DMS114 treated with DMSO at 0.1 percent for 48 hours (cell line): ENCODE measurements at regions not wholly inside any gene's neighbourhood (a gene's known extent, or its start where the extent isn't known, plus 50 kb on each side); places are given as distances from the start of the nearest gene placed in this dataset.

Experiments used
- DNase-seq: peaks from one replicate; lab custom pipeline; 2025; ENCODE audit not compliant: unreplicated experiment; lab: John Stamatoyannopoulos, UW

DNA sequence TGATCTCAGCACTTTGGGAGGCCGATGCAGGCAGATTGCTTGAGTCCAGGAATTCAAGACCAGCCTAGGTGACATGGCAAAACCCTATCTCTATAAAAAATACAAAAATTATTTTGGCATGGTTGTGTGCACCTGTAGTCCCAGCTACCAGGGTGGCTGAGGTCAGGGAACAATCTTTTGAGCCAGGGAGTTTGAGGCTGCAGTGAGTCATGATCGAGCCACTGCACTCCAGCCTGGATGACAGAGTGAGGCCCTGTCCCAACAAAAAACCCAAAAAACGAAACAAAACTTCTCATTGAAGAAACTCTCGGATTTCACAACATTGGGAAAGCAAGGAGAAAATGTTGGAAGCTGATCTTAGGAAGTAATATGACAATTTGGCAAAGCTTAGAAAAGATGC lies 317.3 kb upstream of the MGAT5 start:
- no peak for DNase-seq

- DNase-seq, result no peak
These were observed 316.2 kb upstream of the MGAT5 start for GRCh38 chr2:133937669-133938068.

- DNase-seq, result no peak
These were observed 313.7 kb upstream of the MGAT5 start for GRCh38 chr2:133940134-133940533.

DNA sequence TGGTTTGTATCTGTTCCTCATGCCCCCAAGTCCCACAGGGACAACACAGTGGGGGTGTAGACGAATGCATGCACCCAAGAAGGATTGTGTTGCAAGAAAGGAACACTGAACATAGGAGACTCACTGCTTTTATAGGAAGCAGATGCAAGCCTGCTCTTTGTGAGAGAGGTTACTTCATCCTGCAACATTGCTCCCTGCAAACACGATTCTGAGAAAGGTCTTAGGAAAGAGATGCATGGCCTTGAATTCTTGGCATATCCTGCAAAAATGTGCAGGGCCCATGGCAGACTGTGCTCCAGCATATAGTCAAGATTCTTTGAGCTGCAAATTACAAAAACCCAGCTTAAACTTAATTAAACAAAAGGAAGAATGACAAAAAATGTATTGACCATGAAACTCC lies 312.2 kb upstream of the MGAT5 start:
- no peak for DNase-seq

GRCh38 chr2:133942398-133942797 lies 311.5 kb upstream of the MGAT5 start:
- DNase-seq, result no peak

DNA sequence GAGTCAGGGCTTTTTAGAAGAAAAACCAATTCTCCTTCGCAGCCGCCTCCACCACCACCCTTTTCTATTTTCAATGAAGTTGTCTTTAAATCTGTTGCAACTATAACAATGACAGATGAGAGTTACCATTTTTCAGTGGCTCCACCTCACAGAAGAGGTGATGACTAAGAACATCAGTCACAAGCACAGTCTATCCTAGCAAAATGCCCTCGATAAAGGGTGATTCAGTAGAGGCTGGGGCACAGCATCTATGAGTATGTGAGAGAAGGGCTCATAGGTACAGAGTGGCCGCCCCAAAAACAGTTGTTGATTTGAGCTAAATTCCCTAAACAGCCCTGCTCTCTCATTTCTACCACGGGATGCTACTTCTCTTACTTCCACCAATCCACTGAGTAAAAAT lies 310.8 kb upstream of the MGAT5 start:
- no peak for DNase-seq

DNA sequence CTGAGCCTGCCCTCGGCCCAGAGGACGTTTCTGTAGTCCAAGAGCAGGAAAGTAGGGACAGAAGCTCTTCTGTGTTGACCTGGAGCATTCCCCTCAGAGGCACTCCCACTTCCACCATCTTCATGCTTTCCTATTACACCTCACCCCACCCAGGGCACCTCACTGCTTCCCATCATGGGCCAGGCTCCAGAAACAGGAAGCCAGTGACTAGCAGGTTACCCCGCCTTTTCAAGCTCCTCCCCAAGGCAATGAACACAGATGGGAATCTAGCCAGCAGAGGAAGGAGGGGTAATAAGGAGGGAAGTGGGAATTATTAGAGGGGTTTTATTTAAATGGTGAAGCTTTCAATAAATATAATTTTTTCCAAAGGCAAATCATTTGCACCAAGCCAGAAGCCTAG lies 308.8 kb upstream of the MGAT5 start:
- no peak for DNase-seq

DNA sequence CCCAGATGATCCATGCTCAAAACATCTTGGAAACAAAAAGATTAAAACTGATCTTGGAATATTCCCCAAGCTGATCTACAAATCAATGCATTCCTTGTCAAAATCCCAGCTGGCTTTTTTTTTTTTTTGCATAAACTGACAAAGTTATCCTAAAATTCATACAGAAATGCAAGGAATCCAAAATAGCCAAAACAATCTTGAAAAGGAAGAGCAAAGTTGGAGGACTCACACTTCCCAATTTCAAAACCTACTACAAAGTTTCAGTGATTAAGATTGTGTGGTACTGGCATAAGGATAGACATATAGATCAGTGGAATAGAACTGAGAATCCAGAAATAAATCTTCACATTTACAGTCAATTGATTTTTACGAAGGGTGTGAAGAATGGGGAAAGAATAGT lies 306.8 kb upstream of the MGAT5 start:
- DNase-seq, result no peak

DNA sequence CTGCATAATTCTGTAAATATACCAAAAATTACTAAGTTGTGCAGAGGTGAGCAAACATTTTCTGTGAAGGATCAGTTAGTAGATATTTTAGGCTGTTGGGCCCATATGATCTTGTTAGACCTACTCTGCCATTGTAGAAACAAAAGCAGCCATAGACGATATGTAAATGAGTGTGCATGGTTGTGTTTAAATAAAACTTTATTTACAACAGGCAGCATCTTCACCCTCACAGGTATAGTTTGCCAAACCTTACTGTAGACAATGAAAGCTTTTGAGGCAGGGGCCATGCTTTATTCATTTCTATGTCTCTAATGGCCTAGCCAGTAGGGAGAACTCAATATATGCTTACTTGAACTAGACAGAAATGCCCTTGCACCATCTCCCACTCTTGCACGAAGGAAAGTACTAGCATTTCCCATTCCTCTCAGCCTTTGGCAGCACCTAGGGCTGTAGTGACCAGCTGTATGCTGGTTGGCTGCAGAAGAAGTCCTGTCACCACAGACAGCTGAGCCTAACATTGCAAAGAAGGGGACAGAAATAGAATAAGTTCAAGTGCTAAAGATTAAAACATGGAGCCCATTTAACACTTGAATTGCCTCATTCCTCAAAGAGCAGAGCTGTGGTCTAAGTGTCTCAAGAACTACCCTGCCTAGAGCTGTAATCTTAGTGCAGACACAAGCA lies 305.1 kb upstream of the MGAT5 start:
- DNase-seq, result no peak

DNA sequence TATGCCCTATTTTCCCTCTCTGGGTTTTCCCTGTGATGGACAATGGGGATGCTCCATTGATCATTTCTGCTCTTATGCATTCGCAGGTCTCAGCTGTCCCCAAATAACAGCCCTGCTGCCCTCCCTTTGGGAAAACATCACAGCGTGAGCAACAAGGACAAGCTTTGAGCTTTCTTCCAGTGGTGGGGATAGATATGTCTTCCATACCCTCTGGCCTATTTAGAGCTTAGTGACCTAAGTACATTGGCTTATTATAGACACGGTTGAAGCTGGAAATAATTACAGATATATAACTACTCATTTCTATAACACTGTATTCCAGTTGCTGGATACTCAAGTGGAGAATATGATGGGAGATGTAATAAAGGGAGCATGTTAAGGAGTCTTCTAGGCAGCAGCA lies 304.3 kb upstream of the MGAT5 start:
- no peak for DNase-seq

GRCh38 chr2:133951209-133951608 lies 302.7 kb upstream of the MGAT5 start:
- DNase-seq, result no peak

GRCh38 chr2:133952420-133952819 lies 301.5 kb upstream of the MGAT5 start:
- no peak for DNase-seq

- no peak for DNase-seq
These were observed 301.0 kb upstream of the MGAT5 start for GRCh38 chr2:133952896-133953295.

DNA sequence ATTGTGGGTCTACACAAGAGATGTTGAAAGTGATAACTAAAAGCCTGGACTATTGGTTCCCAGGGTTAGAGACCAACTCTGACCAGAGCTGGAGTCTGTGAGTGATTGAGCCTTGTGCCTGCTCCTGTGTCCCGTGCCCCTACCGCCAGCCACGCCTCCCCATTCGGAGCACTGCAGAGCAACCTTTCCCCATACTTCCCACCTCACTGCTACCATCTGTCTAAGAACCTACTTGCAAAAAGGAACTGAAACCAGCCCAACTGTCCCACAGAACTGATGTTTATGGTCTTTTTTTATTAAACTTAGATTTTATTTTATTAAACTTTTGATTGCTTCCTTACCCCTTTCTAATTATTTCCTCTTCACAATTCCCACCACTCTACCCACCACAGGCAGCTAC lies 300.3 kb upstream of the MGAT5 start:
- no peak for DNase-seq

DNA sequence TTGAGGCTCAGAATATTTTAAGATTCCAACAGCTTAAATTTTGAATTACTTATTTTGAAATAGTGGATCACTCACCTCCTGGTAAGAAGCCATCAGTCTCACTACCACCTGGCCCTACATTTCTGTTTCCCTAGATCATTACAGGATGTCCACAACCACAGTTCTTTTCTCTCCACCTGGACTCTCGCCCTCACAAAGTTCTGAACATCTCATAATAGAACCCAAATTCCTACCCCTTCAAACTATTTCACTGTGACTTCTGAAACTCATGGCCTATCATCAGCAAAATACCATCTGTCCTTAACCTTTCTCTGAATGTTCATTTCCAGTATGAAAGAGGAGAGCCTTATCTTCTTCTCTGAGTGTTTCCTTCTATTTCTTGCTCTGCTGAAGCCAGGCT lies 299.2 kb upstream of the MGAT5 start:
- no peak for DNase-seq

DNA sequence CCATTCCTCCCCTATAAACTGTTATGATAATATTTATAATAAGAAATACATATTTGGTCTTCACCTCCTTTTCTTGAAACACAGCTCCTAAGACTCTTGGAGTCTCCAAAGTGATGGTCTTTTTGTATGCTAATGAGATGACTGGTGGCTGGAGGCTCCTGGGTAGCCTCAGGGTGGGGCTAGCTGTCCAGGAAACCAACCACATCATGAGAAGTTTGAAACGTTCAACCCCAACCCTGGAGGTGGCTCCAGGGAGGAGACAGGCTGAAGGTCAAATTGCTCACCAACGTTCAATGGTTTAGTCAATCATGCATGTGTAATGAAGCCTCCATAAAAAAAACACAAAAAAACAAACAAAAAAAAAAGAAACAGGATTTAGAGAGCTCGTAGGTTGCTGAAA lies 298.7 kb upstream of the MGAT5 start:
- no peak for DNase-seq

GRCh38 chr2:133956434-133956935 lies 297.4 kb upstream of the MGAT5 start:
- no peak for DNase-seq

- DNase-seq, result no peak
These were observed 296.0 kb upstream of the MGAT5 start for GRCh38 chr2:133957724-133958480.

GRCh38 chr2:133959066-133959465 lies 294.8 kb upstream of the MGAT5 start:
- no peak for DNase-seq

GRCh38 chr2:133966720-133967304 lies 287.1 kb upstream of the MGAT5 start:
- DNase-seq, result no peak

DNA sequence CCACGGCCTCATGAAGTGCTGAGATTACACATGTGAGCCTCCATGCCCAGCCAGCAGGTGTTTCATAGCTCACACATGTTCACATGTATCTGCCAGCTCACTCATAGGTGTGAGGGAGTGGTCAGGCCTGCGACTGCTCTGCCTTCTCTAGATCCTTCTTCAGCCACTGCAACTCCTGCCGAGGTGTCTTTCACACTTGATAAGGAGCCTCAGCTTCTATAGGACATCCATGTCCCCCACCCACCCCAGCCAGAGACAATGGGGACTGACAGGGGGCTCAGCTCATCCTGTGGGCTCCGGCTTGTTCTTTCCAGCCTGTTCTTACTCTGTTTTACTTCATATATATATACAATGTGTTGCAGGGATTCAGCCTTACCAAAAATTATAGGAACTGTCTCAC lies 286.5 kb upstream of the MGAT5 start:
- no peak for DNase-seq

DNA sequence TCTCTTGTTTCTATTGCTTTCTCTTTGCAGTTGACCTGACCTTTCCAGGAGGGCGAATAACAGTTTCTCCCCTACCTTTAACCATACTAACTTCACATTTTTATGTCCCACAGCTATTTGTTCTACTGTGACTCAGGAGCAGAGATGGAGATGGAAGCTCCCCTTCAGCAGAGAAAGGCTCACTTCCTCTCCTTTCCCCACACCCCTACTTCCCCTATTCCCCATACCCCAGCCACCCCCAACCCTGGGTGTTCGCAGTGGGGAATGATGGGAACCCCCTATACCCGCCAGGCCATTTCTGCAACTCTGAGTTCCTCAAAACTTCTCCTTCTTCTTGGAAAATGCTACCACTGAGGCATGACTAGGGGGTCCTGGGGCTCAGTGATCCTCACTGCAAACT lies 285.4 kb upstream of the MGAT5 start:
- no peak for DNase-seq
